HepG2 (cell line): ENCODE measurements at regions not wholly inside any gene's neighbourhood (a gene's known extent, or its start where the extent isn't known, plus 50 kb on each side); places are given as distances from the start of the nearest gene placed in this dataset.

Source experiments
- POLR2AphosphoS5 ChIP-seq: IDR thresholded peaks from 2 replicates; pipeline ENCODE4 v1.6.1; 2012; ENCODE audit warnings: low read depth, low read length
- RFX5 ChIP-seq: IDR thresholded peaks from 2 replicates; pipeline ENCODE4 v1.6.1; 2011; ENCODE audit warnings: low read depth, low read length, improper control_type of control experiment
- ZNF775 ChIP-seq: sonication (generic); formaldehyde crosslinking; IDR thresholded peaks from 2 replicates; pipeline ENCODE4 v1.4.0; 2020; ENCODE audit warnings: missing genetic modification reagents, mild to moderate bottlenecking, moderate library complexity, borderline replicate concordance
- TF ChIP-seq, protein P1 (sequence below): IDR thresholded peaks from 2 replicates; pipeline ENCODE4 v1.6.1; 2012; ENCODE audit warnings: inconsistent platforms
- TF ChIP-seq, protein P2 (sequence below): sonication (generic); formaldehyde crosslinking; IDR thresholded peaks from 2 replicates; pipeline ENCODE4 v1.5.0; 2020; ENCODE audit warnings: mild to moderate bottlenecking, missing genetic modification reagents, moderate library complexity
- TF ChIP-seq, protein P3 (sequence below): sonication (generic); formaldehyde crosslinking; IDR thresholded peaks from 2 replicates; pipeline ENCODE4 v1.5.1; 2020; ENCODE audit warnings: missing genetic modification reagents, mild to moderate bottlenecking, borderline replicate concordance

DNA sequence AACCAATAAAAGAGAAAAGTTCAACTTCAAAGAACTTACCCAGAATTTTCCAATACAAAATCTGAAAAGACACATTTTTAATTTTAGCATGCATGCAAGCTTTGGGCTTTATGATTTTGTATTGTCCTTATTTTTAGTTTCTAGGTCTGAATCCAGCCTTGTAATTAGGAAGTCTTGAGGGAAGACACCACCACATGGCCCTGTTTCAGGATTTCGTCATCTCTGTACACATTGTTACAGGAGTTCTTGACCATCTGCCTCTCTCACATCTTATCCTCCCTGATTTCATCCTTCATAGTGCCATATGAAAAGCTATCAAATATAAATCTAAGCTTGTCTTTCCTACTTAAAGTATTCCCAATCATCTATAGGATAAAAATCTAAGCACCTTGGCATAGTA is 176.1 kb downstream of the TXNL1 start:
- TF ChIP-seq POLR2AphosphoS5 (no peak), ZNF775 (CRISPR knock-in tag) (no peak), RFX5 (no peak)
- TF ChIP-seq, protein P1, sequence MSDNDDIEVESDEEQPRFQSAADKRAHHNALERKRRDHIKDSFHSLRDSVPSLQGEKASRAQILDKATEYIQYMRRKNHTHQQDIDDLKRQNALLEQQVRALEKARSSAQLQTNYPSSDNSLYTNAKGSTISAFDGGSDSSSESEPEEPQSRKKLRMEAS, result no peak
- TF ChIP-seq, protein P2, sequence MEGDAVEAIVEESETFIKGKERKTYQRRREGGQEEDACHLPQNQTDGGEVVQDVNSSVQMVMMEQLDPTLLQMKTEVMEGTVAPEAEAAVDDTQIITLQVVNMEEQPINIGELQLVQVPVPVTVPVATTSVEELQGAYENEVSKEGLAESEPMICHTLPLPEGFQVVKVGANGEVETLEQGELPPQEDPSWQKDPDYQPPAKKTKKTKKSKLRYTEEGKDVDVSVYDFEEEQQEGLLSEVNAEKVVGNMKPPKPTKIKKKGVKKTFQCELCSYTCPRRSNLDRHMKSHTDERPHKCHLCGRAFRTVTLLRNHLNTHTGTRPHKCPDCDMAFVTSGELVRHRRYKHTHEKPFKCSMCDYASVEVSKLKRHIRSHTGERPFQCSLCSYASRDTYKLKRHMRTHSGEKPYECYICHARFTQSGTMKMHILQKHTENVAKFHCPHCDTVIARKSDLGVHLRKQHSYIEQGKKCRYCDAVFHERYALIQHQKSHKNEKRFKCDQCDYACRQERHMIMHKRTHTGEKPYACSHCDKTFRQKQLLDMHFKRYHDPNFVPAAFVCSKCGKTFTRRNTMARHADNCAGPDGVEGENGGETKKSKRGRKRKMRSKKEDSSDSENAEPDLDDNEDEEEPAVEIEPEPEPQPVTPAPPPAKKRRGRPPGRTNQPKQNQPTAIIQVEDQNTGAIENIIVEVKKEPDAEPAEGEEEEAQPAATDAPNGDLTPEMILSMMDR (CRISPR knock-in tag), result no peak
- TF ChIP-seq, protein P3, sequence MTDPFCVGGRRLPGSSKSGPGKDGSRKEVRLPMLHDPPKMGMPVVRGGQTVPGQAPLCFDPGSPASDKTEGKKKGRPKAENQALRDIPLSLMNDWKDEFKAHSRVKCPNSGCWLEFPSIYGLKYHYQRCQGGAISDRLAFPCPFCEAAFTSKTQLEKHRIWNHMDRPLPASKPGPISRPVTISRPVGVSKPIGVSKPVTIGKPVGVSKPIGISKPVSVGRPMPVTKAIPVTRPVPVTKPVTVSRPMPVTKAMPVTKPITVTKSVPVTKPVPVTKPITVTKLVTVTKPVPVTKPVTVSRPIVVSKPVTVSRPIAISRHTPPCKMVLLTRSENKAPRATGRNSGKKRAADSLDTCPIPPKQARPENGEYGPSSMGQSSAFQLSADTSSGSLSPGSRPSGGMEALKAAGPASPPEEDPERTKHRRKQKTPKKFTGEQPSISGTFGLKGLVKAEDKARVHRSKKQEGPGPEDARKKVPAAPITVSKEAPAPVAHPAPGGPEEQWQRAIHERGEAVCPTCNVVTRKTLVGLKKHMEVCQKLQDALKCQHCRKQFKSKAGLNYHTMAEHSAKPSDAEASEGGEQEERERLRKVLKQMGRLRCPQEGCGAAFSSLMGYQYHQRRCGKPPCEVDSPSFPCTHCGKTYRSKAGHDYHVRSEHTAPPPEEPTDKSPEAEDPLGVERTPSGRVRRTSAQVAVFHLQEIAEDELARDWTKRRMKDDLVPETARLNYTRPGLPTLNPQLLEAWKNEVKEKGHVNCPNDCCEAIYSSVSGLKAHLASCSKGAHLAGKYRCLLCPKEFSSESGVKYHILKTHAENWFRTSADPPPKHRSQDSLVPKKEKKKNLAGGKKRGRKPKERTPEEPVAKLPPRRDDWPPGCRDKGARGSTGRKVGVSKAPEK, result no peak
